ENCODE measurements at regions not wholly inside any gene's neighbourhood (a gene's known extent, or its start where the extent isn't known, plus 50 kb on each side); places are given as distances from the start of the nearest gene placed in this dataset.

GRCh38 chr21:31410499-31411131, 66.6 kb upstream of the TIAM1 start:
- no peaks in the 10 kb centered on the region for H3K9me3 ChIP-seq (ENCODE audit: control insufficient read depth, low read length)
- H3K27me3 ChIP-seq (ENCODE audit: control insufficient read depth, insufficient read depth, low read length) = no peaks in the 10 kb centered on the region
- H3K9ac ChIP-seq (ENCODE audit: low read length) = no peak overlapping the region
- no peaks in the 10 kb centered on the region for H3K36me3 ChIP-seq (ENCODE audit: control insufficient read depth, insufficient read depth, low read length)
- H3K4me1 ChIP-seq (ENCODE audit: control insufficient read depth, insufficient read depth, low read length) = no peaks in the 10 kb centered on the region
- no peak overlapping the region for H3K4me3 ChIP-seq (ENCODE audit: low read length)

- Histone ChIP-seq H3K36me3 (ENCODE audit: control insufficient read depth, insufficient read depth, low read length) (no peaks in the 10 kb centered on the region), H3K27me3 (ENCODE audit: control insufficient read depth, insufficient read depth, low read length) (no peaks in the 10 kb centered on the region), H3K4me1 (ENCODE audit: control insufficient read depth, insufficient read depth, low read length) (no peaks in the 10 kb centered on the region), H3K9me3 (ENCODE audit: control insufficient read depth, low read length) (no peaks in the 10 kb centered on the region), H3K9ac (ENCODE audit: low read length) (no peak overlapping the region), H3K4me3 (ENCODE audit: low read length) (no peak overlapping the region)
Observed at GRCh38 chr21:31409831-31410487, 65.9 kb upstream of the TIAM1 start.

- no peak overlapping the region for H3K9ac ChIP-seq (ENCODE audit: low read length)
- no peak overlapping the region for H3K4me3 ChIP-seq (ENCODE audit: low read length)
- no peaks in the 10 kb centered on the region for H3K9me3 ChIP-seq (ENCODE audit: control insufficient read depth, low read length)
- no peaks in the 10 kb centered on the region for H3K4me1 ChIP-seq (ENCODE audit: control insufficient read depth, insufficient read depth, low read length)
- H3K27me3 ChIP-seq (ENCODE audit: control insufficient read depth, insufficient read depth, low read length) = no peaks in the 10 kb centered on the region
- no peaks in the 10 kb centered on the region for H3K36me3 ChIP-seq (ENCODE audit: control insufficient read depth, insufficient read depth, low read length)
Observed at GRCh38 chr21:31408301-31409088, 64.4 kb upstream of the TIAM1 start.

GRCh38 chr21:31406510-31406909, 62.4 kb upstream of the TIAM1 start:
- Histone ChIP-seq H3K36me3 (ENCODE audit: control insufficient read depth, insufficient read depth, low read length) (no peaks in the 10 kb centered on the region), H3K27me3 (ENCODE audit: control insufficient read depth, insufficient read depth, low read length) (no peaks in the 10 kb centered on the region), H3K4me3 (ENCODE audit: low read length) (no peak overlapping the region), H3K9ac (ENCODE audit: low read length) (no peak overlapping the region), H3K9me3 (ENCODE audit: control insufficient read depth, low read length) (no peaks in the 10 kb centered on the region), H3K4me1 (ENCODE audit: control insufficient read depth, insufficient read depth, low read length) (no peaks in the 10 kb centered on the region)

- H3K36me3 ChIP-seq (ENCODE audit: control insufficient read depth, insufficient read depth, low read length) = no peaks in the 10 kb centered on the region
- no peak overlapping the region for H3K9ac ChIP-seq (ENCODE audit: low read length)
- H3K27me3 ChIP-seq (ENCODE audit: control insufficient read depth, insufficient read depth, low read length) = no peaks in the 10 kb centered on the region
- no peak overlapping the region for H3K4me3 ChIP-seq (ENCODE audit: low read length)
- H3K9me3 ChIP-seq (ENCODE audit: control insufficient read depth, low read length) = no peaks in the 10 kb centered on the region
- no peaks in the 10 kb centered on the region for H3K4me1 ChIP-seq (ENCODE audit: control insufficient read depth, insufficient read depth, low read length)
Observed at GRCh38 chr21:31405604-31406003, 61.5 kb upstream of the TIAM1 start.

GRCh38 chr21:31403596-31404333, 59.7 kb upstream of the TIAM1 start:
- Histone ChIP-seq H3K9ac (ENCODE audit: low read length) (no peak overlapping the region), H3K4me1 (ENCODE audit: control insufficient read depth, insufficient read depth, low read length) (no peaks in the 10 kb centered on the region), H3K9me3 (ENCODE audit: control insufficient read depth, low read length) (no peaks in the 10 kb centered on the region), H3K4me3 (ENCODE audit: low read length) (no peak overlapping the region), H3K27me3 (ENCODE audit: control insufficient read depth, insufficient read depth, low read length) (no peaks in the 10 kb centered on the region), H3K36me3 (ENCODE audit: control insufficient read depth, insufficient read depth, low read length) (no peaks in the 10 kb centered on the region)

- Histone ChIP-seq H3K9me3 (ENCODE audit: control insufficient read depth, low read length) (no peaks in the 10 kb centered on the region), H3K36me3 (ENCODE audit: control insufficient read depth, insufficient read depth, low read length) (no peaks in the 10 kb centered on the region), H3K9ac (ENCODE audit: low read length) (no peak overlapping the region), H3K27me3 (ENCODE audit: control insufficient read depth, insufficient read depth, low read length) (no peaks in the 10 kb centered on the region), H3K4me1 (ENCODE audit: control insufficient read depth, insufficient read depth, low read length) (no peaks in the 10 kb centered on the region), H3K4me3 (ENCODE audit: low read length) (no peak overlapping the region)
Observed at GRCh38 chr21:31399591-31399990, 55.5 kb upstream of the TIAM1 start.

GRCh38 chr21:31398574-31398973, 54.5 kb upstream of the TIAM1 start:
- no peak overlapping the region for H3K9ac ChIP-seq (ENCODE audit: low read length)
- no peaks in the 10 kb centered on the region for H3K4me1 ChIP-seq (ENCODE audit: control insufficient read depth, insufficient read depth, low read length)
- no peaks in the 10 kb centered on the region for H3K27me3 ChIP-seq (ENCODE audit: control insufficient read depth, insufficient read depth, low read length)
- no peak overlapping the region for H3K4me3 ChIP-seq (ENCODE audit: low read length)
- no peaks in the 10 kb centered on the region for H3K9me3 ChIP-seq (ENCODE audit: control insufficient read depth, low read length)
- H3K36me3 ChIP-seq (ENCODE audit: control insufficient read depth, insufficient read depth, low read length) = no peaks in the 10 kb centered on the region

GRCh38 chr21:31397939-31398338, 53.9 kb upstream of the TIAM1 start:
- Histone ChIP-seq H3K27me3 (ENCODE audit: control insufficient read depth, insufficient read depth, low read length) (no peaks in the 10 kb centered on the region), H3K9ac (ENCODE audit: low read length) (no peak overlapping the region), H3K4me1 (ENCODE audit: control insufficient read depth, insufficient read depth, low read length) (no peaks in the 10 kb centered on the region), H3K4me3 (ENCODE audit: low read length) (no peak overlapping the region), H3K36me3 (ENCODE audit: control insufficient read depth, insufficient read depth, low read length) (no peaks in the 10 kb centered on the region), H3K9me3 (ENCODE audit: control insufficient read depth, low read length) (no peaks in the 10 kb centered on the region)

GRCh38 chr21:31397515-31397926, 53.5 kb upstream of the TIAM1 start:
- Histone ChIP-seq H3K9me3 (ENCODE audit: control insufficient read depth, low read length) (no peaks in the 10 kb centered on the region), H3K27me3 (ENCODE audit: control insufficient read depth, insufficient read depth, low read length) (no peaks in the 10 kb centered on the region), H3K4me3 (ENCODE audit: low read length) (no peak overlapping the region), H3K4me1 (ENCODE audit: control insufficient read depth, insufficient read depth, low read length) (no peaks in the 10 kb centered on the region), H3K9ac (ENCODE audit: low read length) (no peak overlapping the region), H3K36me3 (ENCODE audit: control insufficient read depth, insufficient read depth, low read length) (no peaks in the 10 kb centered on the region)

- H3K4me1 ChIP-seq (ENCODE audit: control insufficient read depth, insufficient read depth, low read length) = no peaks in the 10 kb centered on the region
Observed at GRCh38 chr21:31397030-31397429, 53.0 kb upstream of the TIAM1 start.

GRCh38 chr21:31396399-31396798, 52.3 kb upstream of the TIAM1 start:
- Histone ChIP-seq H3K36me3 (ENCODE audit: control insufficient read depth, insufficient read depth, low read length) (no peaks in the 10 kb centered on the region), H3K9ac (ENCODE audit: low read length) (no peak overlapping the region), H3K27me3 (ENCODE audit: control insufficient read depth, insufficient read depth, low read length) (no peaks in the 10 kb centered on the region), H3K9me3 (ENCODE audit: control insufficient read depth, low read length) (no peaks in the 10 kb centered on the region), H3K4me1 (ENCODE audit: control insufficient read depth, insufficient read depth, low read length) (no peaks in the 10 kb centered on the region), H3K4me3 (ENCODE audit: low read length) (no peak overlapping the region)

More at GRCh38 chr21:31397030-31397429, 53.0 kb upstream of the TIAM1 start:
- no peaks in the 10 kb centered on the region for H3K27me3 ChIP-seq (ENCODE audit: control insufficient read depth, insufficient read depth, low read length)
- H3K9ac ChIP-seq (ENCODE audit: low read length) = no peak overlapping the region
- no peak overlapping the region for H3K4me3 ChIP-seq (ENCODE audit: low read length)
- H3K9me3 ChIP-seq (ENCODE audit: control insufficient read depth, low read length) = no peaks in the 10 kb centered on the region
- H3K36me3 ChIP-seq (ENCODE audit: control insufficient read depth, insufficient read depth, low read length) = no peaks in the 10 kb centered on the region
